AG10803 (cell line): ENCODE measurements at regions not wholly inside any gene's neighbourhood (a gene's known extent, or its start where the extent isn't known, plus 50 kb on each side); places are given as distances from the start of the nearest gene placed in this dataset.
A peak's percentile ranks its signal among the peaks of the same experiment; 100 is the strongest.

Experiments
- DNase-seq: peaks from one replicate; pipeline ENCODE4 v3.0.0; 2010; ENCODE audit warnings: low read depth
- H3K4me3 ChIP-seq: 2 replicates; pipeline ENCODE4 v1.5.1; 2011; ENCODE audit warnings: mild to moderate bottlenecking, low read length, control low read depth
- CTCF ChIP-seq: conservative IDR thresholded peaks from 2 replicates; pipeline ENCODE4 v1.5.1; 2011; ENCODE audit warnings: mild to moderate bottlenecking, low read length, control low read depth, inconsistent platforms

GRCh38 chr5:81843845-81844244, 92.9 kb upstream of the SSBP2 start:
- no peak for TF ChIP-seq CTCF
- no peak overlapping the region for H3K4me3 ChIP-seq
- DNase-seq: no peak

DNA sequence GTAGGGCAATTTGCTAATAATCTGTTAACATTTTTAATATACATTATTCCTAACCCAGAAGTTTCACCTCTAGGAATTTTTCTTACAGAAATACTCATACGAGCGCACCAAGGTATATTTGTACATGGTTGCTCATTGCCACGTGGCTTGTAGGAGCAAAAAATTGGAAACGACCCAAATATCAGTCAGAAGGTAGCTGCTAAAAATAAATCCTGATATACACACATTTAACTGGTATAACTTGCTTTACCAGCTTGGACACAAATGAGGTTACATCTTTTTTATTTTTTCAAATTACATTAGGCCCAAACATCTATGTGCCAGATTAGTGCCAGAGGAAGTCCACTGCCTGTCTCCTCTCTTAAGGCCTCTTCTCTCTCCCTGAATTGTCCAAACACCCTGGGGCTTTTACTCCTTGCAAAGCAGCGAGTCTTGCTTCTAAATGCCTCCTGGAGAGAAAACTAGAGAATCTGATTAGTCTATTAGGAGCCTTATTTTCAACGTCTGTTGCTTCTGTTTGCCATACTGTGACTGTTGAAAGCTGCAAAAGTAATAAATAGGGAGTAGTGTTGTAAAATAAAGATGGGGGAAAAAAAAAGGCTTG, 92.0 kb upstream of the SSBP2 start:
- no peak for DNase-seq
- TF ChIP-seq CTCF: no peak
- no peak overlapping the region for H3K4me3 ChIP-seq

DNA sequence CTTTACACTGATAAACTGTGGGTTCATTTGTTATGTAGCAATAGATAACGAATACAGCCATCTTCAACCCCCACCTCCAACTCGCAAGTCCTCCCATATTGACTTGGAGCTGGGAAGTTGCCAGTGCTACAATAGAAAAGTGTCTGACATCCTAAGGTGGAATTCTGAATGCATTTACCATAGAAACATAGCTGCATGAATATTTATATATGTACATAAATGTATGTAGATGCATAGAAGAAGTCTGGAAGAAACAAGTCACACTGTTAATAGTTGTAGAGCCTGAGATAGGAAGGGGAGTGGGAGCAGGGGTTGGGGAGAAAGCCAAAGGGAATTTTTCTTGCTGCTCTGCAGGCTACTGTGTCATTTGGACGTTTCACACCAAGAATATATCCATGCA, 88.1 kb upstream of the SSBP2 start:
- no peak overlapping the region for H3K4me3 ChIP-seq
- TF ChIP-seq CTCF: no peak
- DNase-seq: no peak

GRCh38 chr5:81838307-81838906, 87.5 kb upstream of the SSBP2 start:
- peak; percentile 77 for TF ChIP-seq CTCF
- H3K4me3 ChIP-seq: no peak overlapping the region
- peak; percentile 56 for DNase-seq

- no peak overlapping the region for H3K4me3 ChIP-seq
- no peak for TF ChIP-seq CTCF
- no peak for DNase-seq
Measured at GRCh38 chr5:81837667-81838306, 86.9 kb upstream of the SSBP2 start.

DNA sequence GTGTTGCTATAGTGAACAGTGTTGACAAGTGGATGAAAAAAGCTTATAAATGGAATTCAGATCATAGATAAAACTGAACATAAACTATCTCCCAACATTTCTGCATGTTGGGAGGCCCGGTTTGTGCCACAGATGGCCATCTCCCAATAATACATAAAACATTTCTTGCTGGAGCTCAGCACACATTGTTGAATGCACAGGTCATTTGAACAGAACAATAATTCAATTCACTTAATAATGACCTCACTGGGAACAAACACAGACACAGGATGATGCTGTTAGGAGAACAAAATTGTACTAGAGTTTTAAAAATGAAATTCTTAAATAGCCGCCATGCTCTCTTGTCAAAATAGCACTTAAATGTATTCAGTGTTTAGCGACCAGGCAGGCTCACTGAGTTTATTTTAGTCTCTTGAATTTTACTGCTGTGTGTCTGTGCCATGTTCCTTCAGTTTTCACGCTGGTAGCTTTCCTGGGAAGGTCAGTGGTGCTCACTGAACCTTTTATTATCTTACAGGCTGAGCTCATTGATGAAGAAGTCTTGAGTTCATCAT, 85.0 kb upstream of the SSBP2 start:
- no peak overlapping the region for H3K4me3 ChIP-seq
- peak; percentile 37 for DNase-seq
- TF ChIP-seq CTCF: no peak

DNA sequence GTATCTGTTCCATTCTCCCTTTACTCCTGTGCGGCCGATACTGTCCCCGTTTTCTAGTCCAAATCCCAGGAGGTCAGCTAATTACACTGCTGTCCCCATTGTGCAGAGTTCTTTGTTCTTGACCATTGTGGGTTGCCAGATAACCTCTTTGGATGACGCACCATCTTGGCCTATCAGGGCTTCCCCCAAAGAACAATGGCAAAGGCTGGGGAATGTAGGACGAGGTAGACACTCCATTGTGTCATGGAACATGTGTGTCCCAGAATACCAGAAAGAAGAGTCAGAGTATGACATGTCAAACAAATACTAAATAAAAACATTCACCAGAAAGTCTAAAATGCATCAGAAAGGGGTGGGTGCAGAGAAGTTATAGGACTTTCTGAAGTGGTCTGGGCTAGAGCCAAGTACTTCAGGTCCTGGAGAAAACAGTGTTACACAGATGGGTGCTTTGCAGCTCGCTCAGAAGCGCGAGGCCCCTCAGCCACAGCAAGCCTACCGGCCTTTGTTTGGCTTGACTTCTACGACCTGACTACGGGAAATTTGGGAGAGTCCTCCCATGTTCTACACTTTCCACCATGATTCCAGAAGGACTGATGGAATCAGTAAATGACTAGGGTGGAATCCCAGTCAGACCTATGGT, 83.2 kb upstream of the SSBP2 start:
- DNase-seq: no peak
- no peak for TF ChIP-seq CTCF
- no peak overlapping the region for H3K4me3 ChIP-seq
